Activated CD8-positive, alpha-beta T cell treated with anti-CD3 and anti-CD28 coated beads for 36 hours (primary cell): ENCODE measurements at regions not wholly inside any gene's neighbourhood (a gene's known extent, or its start where the extent isn't known, plus 50 kb on each side); places are given as distances from the start of the nearest gene placed in this dataset.

Experiments
- ATAC-seq: fragments of 200-7000 bp; cut with Tn5 transposase; one replicate; pipeline ENCODE4 v1.10.0; 2021; ENCODE audit warnings: mild to moderate bottlenecking, moderate library complexity
- CTCF ChIA-PET: fragments of 350-600 bp; sonication (Branson Sonifier 250); formaldehyde crosslinking; loops from one replicate; lab custom pipeline; 2021; ENCODE audit warnings: antibody characterized with exemption; lab: Charles Lee
- POLR2A ChIA-PET: fragments of 350-600 bp; sonication (Branson Sonifier 250); formaldehyde crosslinking; loops from one replicate; lab custom pipeline; 2021; ENCODE audit warnings: antibody characterized with exemption; lab: Charles Lee
- DNase-seq: peaks from one replicate; pipeline ENCODE4 v3.0.0-alpha.2; 2020
- H3K27ac Mint-ChIP-seq: one replicate; pipeline ENCODE4 v1.8.0; 2021; ENCODE audit warnings: mild to moderate bottlenecking, mixed read lengths
- H3K27me3 Mint-ChIP-seq: one replicate; pipeline ENCODE4 v1.8.0; 2021; ENCODE audit warnings: mixed read lengths
- H3K36me3 Mint-ChIP-seq: one replicate; pipeline ENCODE4 v1.8.0; 2021; ENCODE audit warnings: low read depth, mixed read lengths
- H3K4me1 Mint-ChIP-seq: one replicate; pipeline ENCODE4 v1.8.0; 2021; ENCODE audit warnings: low read depth, mixed read lengths
- H3K4me3 Mint-ChIP-seq: one replicate; pipeline ENCODE4 v1.8.0; 2021; ENCODE audit warnings: mild to moderate bottlenecking, moderate library complexity, mixed read lengths
- H3K9me3 Mint-ChIP-seq: one replicate; pipeline ENCODE4 v1.8.0; 2021; ENCODE audit warnings: mixed read lengths
- CTCF ChIP-seq: fragments of 200-600 bp; IDR thresholded peaks from one replicate; pipeline ENCODE4 v1.8.0; 2022; ENCODE audit warnings: antibody characterized with exemption, mild to moderate bottlenecking
- intact Hi-C: fragments of 100-400 bp; cut with micrococcal nuclease; formaldehyde crosslinking; loops from one replicate; pipeline ENCODE4 v1.10.0; 2022

GRCh38 chr20:17870086-17870740, 98.4 kb downstream of the SNX5 start:
- H3K27me3 Mint-ChIP-seq = peaks cover 2% of the 10 kb centered on the region
- no peak overlapping the region for H3K27ac Mint-ChIP-seq
- no peak overlapping the region for H3K4me3 Mint-ChIP-seq
- H3K4me1 Mint-ChIP-seq = peaks cover 11% of the 10 kb centered on the region
- CTCF ChIA-PET = no interaction called here
- intact Hi-C loops = no loop called here
- POLR2A ChIA-PET = no interaction called here
- H3K36me3 Mint-ChIP-seq = no peaks in the 10 kb centered on the region
- ATAC-seq (no peak), DNase-seq (no peak)
- H3K9me3 Mint-ChIP-seq = peaks cover 1% of the 10 kb centered on the region
- no peak for TF ChIP-seq CTCF

DNA sequence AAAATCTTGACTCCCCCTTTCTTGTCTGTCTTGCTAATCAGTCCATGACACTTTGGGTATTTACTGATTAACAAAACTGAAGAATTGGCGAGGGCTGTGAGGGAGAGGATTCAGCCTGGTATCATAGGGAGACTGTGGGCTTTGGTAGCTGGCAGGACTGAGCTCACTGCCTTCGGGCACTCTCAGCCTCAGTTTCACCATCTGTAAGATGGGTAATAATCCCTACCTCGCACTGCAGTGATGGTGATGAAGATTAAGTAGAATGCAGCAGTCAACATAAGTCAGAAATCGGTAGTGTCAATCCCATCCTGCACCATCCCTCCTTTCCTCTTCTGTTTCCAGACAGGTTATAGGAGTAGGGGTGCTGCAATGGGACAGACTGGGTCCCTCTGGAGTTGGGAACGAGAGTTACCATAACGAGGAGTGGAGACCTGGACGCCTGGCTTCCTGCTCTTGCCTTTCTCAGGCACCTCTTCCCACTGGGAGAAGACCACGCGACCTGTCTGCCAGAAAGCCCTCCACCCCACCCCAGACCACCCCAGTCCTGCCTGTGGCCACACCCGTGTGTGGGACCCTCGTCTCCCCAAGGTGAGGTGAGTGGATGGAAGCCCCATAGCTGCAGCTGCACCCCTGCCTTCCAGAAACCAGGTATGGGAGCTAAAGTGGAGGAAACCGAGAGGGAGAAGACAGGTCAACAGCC, 99.1 kb downstream of the SNX5 start:
- no peak for TF ChIP-seq CTCF
- Mint-ChIP-seq H3K27ac (no peak overlapping the region), H3K36me3 (no peaks in the 10 kb centered on the region), H3K4me1 (peaks cover 11% of the 10 kb centered on the region), H3K9me3 (peaks cover 1% of the 10 kb centered on the region), H3K27me3 (peaks cover 1% of the 10 kb centered on the region), H3K4me3 (no peak overlapping the region)
- DNase-seq (no peak), ATAC-seq (no peak)
- intact Hi-C loops = no loop called here
- CTCF ChIA-PET = no interaction called here
- POLR2A ChIA-PET = no interaction called here

DNA sequence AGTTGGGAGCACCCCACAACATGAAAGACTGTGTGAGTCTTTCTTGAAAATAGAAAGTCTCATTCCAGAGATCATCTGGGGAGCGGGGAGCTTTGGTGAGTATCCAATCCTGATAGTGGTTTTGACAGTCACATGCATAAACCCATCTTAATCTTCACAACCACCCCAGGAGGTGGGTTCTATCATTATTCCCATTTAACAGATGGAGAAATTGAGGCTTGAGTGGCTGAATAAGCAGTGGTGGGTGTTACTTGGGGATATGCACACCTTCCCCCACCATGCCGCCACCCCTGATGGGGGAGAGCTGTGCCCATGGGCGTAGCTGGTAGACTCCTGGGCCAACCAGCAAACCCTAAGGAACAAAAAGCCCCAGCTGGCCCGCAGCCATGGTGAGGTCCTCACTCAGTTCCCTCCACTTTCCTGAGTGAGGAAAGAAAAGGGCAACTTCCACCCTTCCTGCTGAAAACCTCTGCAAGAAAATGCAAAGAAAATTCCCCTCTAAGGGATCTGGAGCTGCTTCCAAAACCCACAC, 99.8 kb downstream of the SNX5 start:
- Mint-ChIP-seq H3K4me1 (peaks cover 8% of the 10 kb centered on the region), H3K9me3 (peaks cover 1% of the 10 kb centered on the region), H3K36me3 (no peaks in the 10 kb centered on the region), H3K27me3 (no peaks in the 10 kb centered on the region), H3K27ac (no peak overlapping the region), H3K4me3 (no peak overlapping the region)
- ChIA-PET CTCF (no interaction called here), POLR2A (no interaction called here)
- TF ChIP-seq CTCF = no peak
- intact Hi-C loops = no loop called here
- no peak for ATAC-seq
- no peak for DNase-seq

DNA sequence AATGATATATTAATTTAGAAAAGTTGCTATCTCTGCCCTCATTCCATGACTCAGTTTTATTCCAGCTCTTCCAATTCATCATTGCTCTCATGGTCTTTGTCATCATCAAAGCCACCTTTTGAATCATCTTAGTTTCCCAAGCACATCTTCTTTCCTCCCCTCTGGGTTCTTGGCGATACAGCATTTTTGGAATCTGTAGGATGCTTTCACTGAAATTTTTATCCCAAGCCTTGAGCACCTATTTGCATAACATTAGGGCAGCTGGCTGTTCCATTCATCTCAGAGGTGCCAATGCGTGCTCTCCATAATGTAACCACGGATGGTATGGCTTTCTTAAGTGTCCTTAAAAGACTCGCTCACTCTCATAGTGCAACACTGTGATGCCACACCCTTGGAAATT, 100.4 kb downstream of the SNX5 start:
- intact Hi-C loops = no loop called here
- Mint-ChIP-seq H3K9me3 (peaks cover 1% of the 10 kb centered on the region), H3K36me3 (no peaks in the 10 kb centered on the region), H3K27me3 (no peaks in the 10 kb centered on the region), H3K4me3 (no peak overlapping the region), H3K4me1 (peaks cover 8% of the 10 kb centered on the region), H3K27ac (no peak overlapping the region)
- CTCF ChIA-PET = no interaction called here
- POLR2A ChIA-PET = interaction anchor here (0.8 kb wide), 1 partner anchor 11 kb away, joined by 3 read pairs; no protein-coding TSS in a partner anchor
- ATAC-seq (no peak), DNase-seq (no peak)
- no peak for TF ChIP-seq CTCF
